AG09309 (cell line): ENCODE measurements at regions not wholly inside any gene's neighbourhood (a gene's known extent, or its start where the extent isn't known, plus 50 kb on each side); places are given as distances from the start of the nearest gene placed in this dataset.
"Not testable (repeated sequence)": the region's sequence is repeated elsewhere in the genome, so short reads cannot be mapped to it uniquely, and the experiment has no call there.

Experiments
- DNase-seq: peaks from one replicate; pipeline ENCODE4 v3.0.0-alpha.2; 2010; ENCODE audit warnings: low read depth
- H3K4me3 ChIP-seq: 2 replicates; pipeline ENCODE4 v1.5.1; 2011; ENCODE audit warnings: mild to moderate bottlenecking, low read depth, low read length, moderate library complexity; ENCODE audit not compliant: control insufficient read depth
- CTCF ChIP-seq: IDR thresholded peaks from 2 replicates; pipeline ENCODE4 v1.5.1; 2011; ENCODE audit warnings: mild to moderate bottlenecking, low read depth, low read length, inconsistent platforms; ENCODE audit not compliant: insufficient read depth, control insufficient read depth; ENCODE audit errors: missing control alignments

GRCh38 chr2:153294199-153294786, 184.3 kb downstream of the RPRM start:
- no peak for TF ChIP-seq CTCF
- no peak for DNase-seq
- no peak overlapping the region for H3K4me3 ChIP-seq

- H3K4me3 ChIP-seq = no peak overlapping the region
- no peak for DNase-seq
These were observed 186.8 kb downstream of the RPRM start for GRCh38 chr2:153291718-153292117.

DNA sequence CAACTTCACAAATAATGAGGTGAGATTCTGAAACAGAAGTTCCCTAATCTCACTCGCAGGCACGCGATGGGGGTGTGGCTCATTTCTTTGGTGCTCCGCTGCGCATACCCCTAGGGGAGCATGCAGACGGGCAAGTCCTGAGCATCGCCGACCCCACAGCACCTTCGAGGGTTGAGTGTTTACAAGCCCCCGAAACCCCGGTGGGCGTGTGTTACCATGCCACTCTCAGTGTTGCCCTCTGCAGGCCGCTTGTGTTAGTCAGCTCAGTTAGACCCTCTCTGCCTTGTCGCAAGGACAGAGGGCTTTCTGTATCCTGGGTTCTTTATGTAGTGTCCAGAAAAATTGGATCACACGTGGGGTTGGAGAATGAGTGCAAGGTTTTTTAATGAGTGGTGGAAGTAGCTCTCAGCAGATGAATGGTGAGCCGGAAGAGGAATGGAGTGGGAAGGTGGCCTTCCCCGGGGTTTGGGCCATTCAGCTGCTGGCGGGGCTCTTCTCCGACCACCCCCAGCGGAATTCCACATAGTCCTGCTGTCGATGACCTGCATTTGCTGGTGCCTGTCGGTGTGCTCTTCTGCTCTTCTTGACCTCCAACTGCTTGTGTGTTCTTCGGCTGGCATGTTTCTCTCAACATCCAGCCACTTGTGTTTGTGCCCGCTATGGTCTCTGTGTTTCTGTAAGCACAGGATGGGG, 191.3 kb downstream of the RPRM start:
- no peak overlapping the region for H3K4me3 ChIP-seq
- no peak for TF ChIP-seq CTCF
- DNase-seq = no peak

More at GRCh38 chr2:153291718-153292117, 186.8 kb downstream of the RPRM start:
- TF ChIP-seq CTCF = no peak

DNA sequence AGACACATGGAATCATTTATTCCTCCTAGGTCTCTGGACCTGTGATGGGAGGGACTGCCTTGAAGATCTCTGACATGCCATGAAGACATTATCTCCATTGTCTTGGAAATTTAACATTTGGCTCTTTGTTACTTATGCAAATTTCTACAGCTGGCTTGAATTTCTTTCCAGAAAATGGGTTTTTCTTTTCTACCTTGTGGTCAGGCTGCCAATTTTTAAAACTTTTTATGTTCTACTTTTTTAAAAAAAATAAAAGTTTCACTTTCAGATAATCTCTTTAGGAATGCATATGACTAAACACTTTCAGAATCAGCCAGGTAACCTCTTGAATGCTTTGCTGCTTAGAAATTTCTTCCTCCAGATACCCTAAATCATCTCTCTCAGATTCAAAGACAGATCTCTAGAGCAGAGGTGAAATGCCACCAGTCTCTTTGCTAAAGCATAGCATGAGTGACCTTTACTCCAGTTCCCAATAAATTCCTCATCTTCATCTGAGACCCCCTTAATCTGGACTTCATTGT, 209.6 kb downstream of the RPRM start:
- DNase-seq = no peak

GRCh38 chr2:153256876-153257275, 221.7 kb downstream of the RPRM start:
- DNase-seq, H3K4me3 ChIP-seq: not testable (repeated sequence)

More for the DNA sequence above, 209.6 kb downstream of the RPRM start:
- no peak for TF ChIP-seq CTCF
- no peak overlapping the region for H3K4me3 ChIP-seq

DNA sequence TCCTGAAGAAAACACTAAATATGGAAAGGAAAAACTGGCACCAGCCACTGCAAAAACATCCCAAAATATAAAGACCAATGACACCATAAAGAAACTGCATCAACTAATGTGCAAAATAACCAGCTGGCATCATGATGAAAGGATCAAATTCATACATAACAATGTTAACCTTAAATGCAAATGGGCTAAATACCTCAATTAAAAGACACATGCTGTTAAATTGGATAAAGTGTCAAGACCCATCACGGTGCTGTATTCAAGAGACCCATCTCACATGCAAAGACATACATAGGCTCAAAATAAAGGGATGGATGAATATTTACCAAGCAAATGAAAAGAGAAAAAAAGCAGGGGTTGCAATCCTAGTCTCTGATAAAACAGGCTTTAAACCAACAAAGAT, 231.9 kb downstream of the RPRM start:
- H3K4me3 ChIP-seq, DNase-seq: not testable (repeated sequence)

DNA sequence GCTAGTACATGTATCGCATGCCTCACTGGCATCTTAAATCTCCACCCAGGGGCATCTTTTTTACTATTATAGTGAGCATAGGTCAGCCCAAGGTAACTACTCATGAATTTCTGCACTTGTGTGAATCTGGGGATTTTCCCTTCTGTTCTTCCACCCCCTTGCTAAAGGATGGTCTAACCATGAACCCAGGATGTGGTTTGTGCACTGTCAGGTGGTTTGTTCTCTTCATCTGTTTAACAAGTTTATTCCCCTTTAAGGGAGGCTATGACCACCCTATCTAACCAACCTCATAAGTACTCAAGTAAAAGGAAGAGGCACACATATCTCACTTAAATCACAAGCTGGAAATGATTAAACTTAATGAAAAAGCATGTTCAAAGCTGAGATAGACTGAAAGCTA, 243.0 kb downstream of the RPRM start:
- H3K4me3 ChIP-seq = no peak overlapping the region
- no peak for DNase-seq
- no peak for TF ChIP-seq CTCF

DNA sequence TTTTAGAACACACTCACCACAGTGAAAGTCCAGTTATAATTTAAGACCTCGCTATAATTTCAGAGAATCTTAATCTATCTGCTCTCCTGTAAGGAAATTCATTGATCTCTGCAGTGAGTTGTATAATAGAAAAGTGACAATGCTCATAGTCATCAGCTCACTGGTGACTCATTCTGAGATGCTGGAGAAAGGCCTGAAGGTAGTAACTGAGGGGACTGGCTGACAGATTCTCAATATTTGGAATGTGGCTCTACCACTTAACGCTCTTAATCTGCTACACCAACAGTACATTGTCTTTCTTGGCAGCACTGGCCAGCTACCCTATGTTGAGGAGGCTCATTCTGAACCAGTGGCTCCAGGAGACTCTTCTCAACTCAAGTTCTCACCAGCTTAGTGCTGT, 246.1 kb downstream of the RPRM start:
- TF ChIP-seq CTCF = no peak
- no peak for DNase-seq
- H3K4me3 ChIP-seq = no peak overlapping the region
